ENCODE measurements at regions not wholly inside any gene's neighbourhood (a gene's known extent, or its start where the extent isn't known, plus 50 kb on each side); places are given as distances from the start of the nearest gene placed in this dataset.
"Not testable (repeated sequence)": the region's sequence is repeated elsewhere in the genome, so short reads cannot be mapped to it uniquely, and the experiment has no call there.

DNA sequence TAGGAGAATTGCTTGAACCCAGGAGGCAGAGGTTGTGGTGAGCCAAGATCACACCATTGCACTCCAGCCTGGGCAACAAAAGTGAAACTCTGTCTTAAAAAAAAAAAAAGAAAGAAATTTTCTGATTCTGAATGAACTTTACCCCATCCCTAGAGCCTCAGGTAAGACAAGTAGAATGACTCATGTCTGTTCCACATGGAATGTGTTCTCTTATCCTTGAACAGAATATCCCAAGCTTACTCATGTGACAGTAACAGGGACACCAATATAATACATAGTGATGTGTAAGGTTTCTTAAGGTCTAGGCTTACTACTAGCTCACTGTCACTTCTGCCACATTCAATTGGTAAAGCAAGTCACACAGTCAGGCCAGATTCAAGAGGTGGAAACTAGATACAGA lies 219.6 kb upstream of the BTBD3 start:
- no peak for DNase-seq (ENCODE audit: low read depth)
- no peak overlapping the region for H3K4me3 ChIP-seq (replicated peaks; ENCODE audit: low read depth, low read length)
- TF ChIP-seq CTCF (IDR thresholded peaks at IDR 0.05; ENCODE audit: low read length, missing control alignments) = no peak

DNA sequence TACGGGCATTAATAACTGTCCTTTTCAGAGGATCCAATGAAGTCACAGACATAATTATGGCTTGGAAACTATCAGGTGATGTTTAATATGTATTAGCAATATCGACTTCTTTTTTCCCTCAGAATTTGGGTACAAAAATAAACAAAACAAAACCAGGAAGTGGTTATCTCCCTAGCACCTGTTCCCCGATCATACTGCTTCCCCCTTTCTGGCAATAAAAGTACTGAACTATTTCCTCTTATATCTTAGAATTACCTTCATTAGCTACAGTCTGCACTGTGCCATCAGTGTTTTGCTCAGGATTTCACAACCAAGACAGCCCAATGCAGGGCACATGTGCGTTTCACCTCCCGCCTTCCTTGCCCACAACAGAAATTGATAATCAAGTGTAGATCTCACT lies 216.9 kb upstream of the BTBD3 start:
- no peak for DNase-seq (ENCODE audit: low read depth)
- TF ChIP-seq CTCF (IDR thresholded peaks at IDR 0.05; ENCODE audit: low read length, missing control alignments) = no peak
- H3K4me3 ChIP-seq (replicated peaks; ENCODE audit: low read depth, low read length) = no peak overlapping the region

DNA sequence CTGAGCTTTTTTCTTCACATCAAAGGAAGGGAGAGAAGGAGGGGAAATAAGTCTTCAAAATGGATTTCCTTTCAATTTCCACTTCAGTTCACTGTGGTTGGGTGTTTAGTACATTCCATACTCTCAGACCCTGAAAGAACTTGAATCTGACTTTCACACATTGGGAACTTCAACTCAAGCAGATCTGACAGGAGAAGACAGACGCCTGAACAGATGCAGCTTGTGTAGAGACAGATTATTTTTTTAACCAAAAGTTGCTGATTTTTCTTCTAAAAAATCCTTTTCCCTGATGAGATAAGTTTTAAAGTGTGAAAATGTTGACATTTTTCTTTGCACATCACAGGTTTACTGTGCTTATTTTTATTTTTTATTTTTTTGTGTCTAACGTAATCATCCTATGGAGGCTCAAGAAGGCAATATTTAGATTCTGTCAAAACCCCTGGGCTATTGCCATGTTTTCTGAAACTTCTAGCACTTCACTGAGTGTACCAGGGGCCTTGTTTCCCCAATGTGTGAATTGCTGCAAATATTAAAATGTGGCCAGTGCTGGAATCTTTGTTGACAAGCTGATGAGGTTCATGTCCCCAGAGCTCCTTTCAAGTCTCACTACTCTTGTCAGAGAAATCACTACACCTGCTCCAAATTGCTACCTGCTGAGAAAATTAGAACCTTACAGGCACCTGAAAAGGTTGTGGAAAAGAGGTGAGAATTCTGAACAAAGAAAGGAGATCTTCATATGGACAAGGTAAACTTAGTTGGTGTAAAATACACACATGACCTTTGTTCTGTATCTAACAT lies 214.8 kb upstream of the BTBD3 start:
- no peak overlapping the region for H3K4me3 ChIP-seq (replicated peaks; ENCODE audit: low read depth, low read length)
- TF ChIP-seq CTCF (IDR thresholded peaks at IDR 0.05; ENCODE audit: low read length, missing control alignments) = no peak
- no peak for DNase-seq (ENCODE audit: low read depth)

DNA sequence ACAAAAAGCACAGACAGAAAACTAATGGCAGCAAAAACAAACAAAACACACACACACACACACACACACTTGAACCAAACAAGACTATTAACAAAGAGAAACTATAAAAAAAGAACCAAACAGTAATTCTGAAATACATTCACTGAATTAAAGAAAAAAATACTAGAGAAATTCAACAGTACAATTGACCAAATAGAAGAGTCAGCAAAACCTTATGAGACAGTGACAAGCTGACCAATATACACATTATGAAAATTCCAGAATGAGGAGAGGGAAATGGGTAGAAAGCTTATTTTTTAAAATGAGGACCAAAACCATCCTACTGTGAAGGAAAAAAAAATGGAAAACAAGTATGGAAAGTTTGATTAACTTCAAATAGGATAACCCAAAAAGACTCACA lies 212.2 kb upstream of the BTBD3 start:
- no peak overlapping the region for H3K4me3 ChIP-seq (replicated peaks; ENCODE audit: low read depth, low read length)
- TF ChIP-seq CTCF (IDR thresholded peaks at IDR 0.05; ENCODE audit: low read length, missing control alignments) = no peak
- DNase-seq (ENCODE audit: low read depth) = no peak

- DNase-seq (ENCODE audit: low read depth) = not testable (repeated sequence)
Observed at GRCh38 chr20:11708223-11708622, 209.5 kb upstream of the BTBD3 start.

DNA sequence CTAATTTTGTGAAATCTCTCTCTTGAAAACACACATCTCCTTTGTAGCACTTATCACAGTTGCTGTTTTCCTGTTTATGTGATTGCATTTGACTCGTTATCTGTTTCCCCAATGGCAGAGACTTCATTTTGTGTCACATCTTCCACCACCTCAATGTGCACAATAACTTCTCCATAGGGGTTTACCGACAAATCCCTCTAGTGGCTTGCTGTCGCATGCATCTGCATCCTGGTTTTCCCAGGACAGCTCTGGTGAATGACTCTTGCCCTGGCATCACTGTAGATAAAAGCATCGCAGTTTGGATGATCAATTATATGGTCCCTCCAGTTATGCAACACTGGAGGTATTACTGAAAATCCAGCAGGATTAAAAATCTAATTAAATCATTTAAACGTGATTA lies 206.5 kb upstream of the BTBD3 start:
- no peak overlapping the region for H3K4me3 ChIP-seq (replicated peaks; ENCODE audit: low read depth, low read length)
- no peak for TF ChIP-seq CTCF (IDR thresholded peaks at IDR 0.05; ENCODE audit: low read length, missing control alignments)
- no peak for DNase-seq (ENCODE audit: low read depth)

More at GRCh38 chr20:11708223-11708622, 209.5 kb upstream of the BTBD3 start:
- H3K4me3 ChIP-seq (replicated peaks; ENCODE audit: low read depth, low read length) = not testable (repeated sequence)

DNA sequence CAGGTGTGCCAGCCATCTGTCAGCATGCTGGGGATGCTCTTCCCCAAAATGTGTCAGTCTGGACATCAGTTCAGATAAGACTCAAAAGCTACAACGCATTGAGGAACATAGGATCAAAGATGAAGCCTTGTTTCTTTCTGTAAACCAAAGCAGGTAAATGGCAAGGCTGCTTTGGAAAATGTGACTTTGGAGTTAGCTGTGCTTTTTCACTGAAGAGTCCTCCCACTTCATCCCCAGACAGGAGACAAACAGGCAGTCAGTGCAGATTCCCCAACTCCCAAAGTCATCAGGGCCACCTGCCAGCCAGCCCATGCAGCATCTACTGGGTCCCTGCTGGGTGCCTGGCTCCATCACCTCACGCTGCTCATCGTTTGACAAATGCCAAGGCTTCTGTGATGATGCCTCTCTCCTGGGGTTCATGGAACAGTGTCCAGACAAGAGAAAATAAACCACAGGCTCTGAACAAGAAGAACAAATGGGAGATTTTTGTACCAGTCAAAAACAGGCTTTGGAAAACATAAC lies 205.0 kb upstream of the BTBD3 start:
- DNase-seq (ENCODE audit: low read depth) = no peak
- no peak for TF ChIP-seq CTCF (IDR thresholded peaks at IDR 0.05; ENCODE audit: low read length, missing control alignments)
- no peak overlapping the region for H3K4me3 ChIP-seq (replicated peaks; ENCODE audit: low read depth, low read length)

Data from fibroblast of pulmonary artery (primary cell).